SK-N-SH (cell line): ENCODE measurements at regions not wholly inside any gene's neighbourhood (a gene's known extent, or its start where the extent isn't known, plus 50 kb on each side); places are given as distances from the start of the nearest gene placed in this dataset.

Experiments used
- CTCF ChIA-PET: fragments of 300-600, 350-600 bp; formaldehyde crosslinking; extraction: SDS; loops from one replicate; lab custom pipeline; 2021; lab: Yijun Ruan, JAX
- POLR2A ChIA-PET: fragments of 350-600 bp; sonication (Branson Sonifier 250); formaldehyde crosslinking; extraction: SDS; loops from one replicate; lab custom pipeline; 2020; ENCODE audit warnings: antibody characterized with exemption, inconsistent platforms; lab: Yijun Ruan, JAX
- DNase-seq: peaks from one replicate; pipeline ENCODE4 v3.0.0; 2012
- H2AFZ ChIP-seq: fragments of 200-600 bp; sonication (generic); 2 replicates; pipeline ENCODE4 v1.8.1; 2016; ENCODE audit warnings: antibody characterized with exemption, mild to moderate bottlenecking, low read depth
- H3F3A ChIP-seq: fragments of 200-600 bp; sonication (generic); replicated peaks from 2 replicates; pipeline ENCODE3; 2016; ENCODE audit warnings: antibody characterized with exemption, mild to moderate bottlenecking; ENCODE audit not compliant: insufficient read depth
- H3K27ac ChIP-seq, 2 experiments: fragments of 200-500 bp in 1 of 2; fragments of 200-600 bp in 1 of 2; sonication (Bioruptor generic) in 1 of 2; sonication (generic), shearing (Covaris generic) in 1 of 2; 2 replicates each; pipeline versions ENCODE4 v1.5.1 to v1.6.1; 2014 to 2016; ENCODE audit warnings: low read depth in 2 of 2, inconsistent platforms in 1 of 2, low read length in 1 of 2, mild to moderate bottlenecking in 1 of 2, mixed read lengths in 1 of 2
- H3K27me3 ChIP-seq: fragments of 200-600 bp; sonication (generic), shearing (Covaris generic); 2 replicates; pipeline ENCODE4 v1.6.1; 2016; ENCODE audit warnings: mixed run types; ENCODE audit not compliant: insufficient read depth
- H3K36me3 ChIP-seq, 2 experiments: fragments of 200-500 bp in 1 of 2; fragments of 200-600 bp in 1 of 2; sonication (Bioruptor generic) in 1 of 2; sonication (generic) in 1 of 2; replicated peaks in 1 of 2; 2 replicates each; pipeline versions ENCODE3 to v1.5.1; 2014 to 2016; ENCODE audit warnings: low read length in 1 of 2, mild to moderate bottlenecking in 1 of 2; ENCODE audit not compliant: insufficient read depth in 2 of 2, control insufficient read depth in 1 of 2
- H3K4me1 ChIP-seq, 2 experiments: fragments of 200-500 bp in 1 of 2; fragments of 200-600 bp in 1 of 2; sonication (Bioruptor generic) in 1 of 2; sonication (generic), shearing (Covaris generic) in 1 of 2; 2 replicates each; pipeline versions ENCODE4 v1.5.1 to v1.6.1; 2014 to 2016; ENCODE audit warnings: low read depth in 1 of 2, low read length in 1 of 2, mixed run types in 1 of 2; ENCODE audit not compliant: insufficient read depth in 2 of 2, control insufficient read depth in 1 of 2
- H3K4me2 ChIP-seq: fragments of 200-600 bp; sonication (generic), shearing (Covaris generic); 2 replicates; pipeline ENCODE4 v1.6.1; 2017; ENCODE audit warnings: mixed run types
- H3K4me3 ChIP-seq, 2 experiments: fragments of 200-500 bp in 1 of 2; fragments of 200-600 bp in 1 of 2; sonication (Bioruptor generic) in 1 of 2; sonication (generic), shearing (Covaris generic) in 1 of 2; 2 replicates each; pipeline versions ENCODE4 v1.5.1 to v1.8.1; 2014 to 2016; ENCODE audit warnings: low read depth in 2 of 2, inconsistent platforms in 1 of 2, low read length in 1 of 2, mild to moderate bottlenecking in 1 of 2, mixed read lengths in 1 of 2, moderate library complexity in 1 of 2
- H3K79me2 ChIP-seq: fragments of 200-600 bp; sonication (generic); 2 replicates; pipeline ENCODE4 v1.8.1; 2017; ENCODE audit warnings: mild to moderate bottlenecking; ENCODE audit not compliant: insufficient read depth
- H3K9ac ChIP-seq: fragments of 200-600 bp; sonication (generic); 2 replicates; pipeline ENCODE4 v1.6.1; 2017; ENCODE audit warnings: mixed run types
- H3K9me2 ChIP-seq: fragments of 200-600 bp; sonication (generic); 2 replicates; pipeline ENCODE4 v1.6.1; 2017; ENCODE audit warnings: mixed run types
- H3K9me3 ChIP-seq: fragments of 200-600 bp; sonication (generic); 2 replicates; pipeline ENCODE4 v1.6.1; 2017; ENCODE audit warnings: mixed run types, mild to moderate bottlenecking, moderate library complexity
- H4K20me1 ChIP-seq: fragments of 200-600 bp; sonication (generic); 2 replicates; pipeline ENCODE4 v1.6.1; 2017; ENCODE audit warnings: mild to moderate bottlenecking, mixed run types; ENCODE audit not compliant: insufficient read depth
- CTCF ChIP-seq: fragments of 200-600 bp; sonication (generic); IDR thresholded peaks from 2 replicates; pipeline ENCODE4 v1.6.1; 2017; ENCODE audit warnings: antibody characterized with exemption, mild to moderate bottlenecking, moderate library complexity
- ELF1 ChIP-seq: IDR thresholded peaks from 2 replicates; pipeline ENCODE4 v1.4.0; 2012
- FOXJ3 ChIP-seq: sonication (generic); formaldehyde crosslinking; IDR thresholded peaks from 2 replicates; pipeline ENCODE4 v1.5.1; 2020; ENCODE audit warnings: mild to moderate bottlenecking, missing genetic modification reagents
- FOXM1 ChIP-seq: IDR thresholded peaks from 2 replicates; pipeline ENCODE4 v1.4.0; 2012; ENCODE audit warnings: low read depth, mild to moderate bottlenecking
- GATA2 ChIP-seq: sonication (generic); formaldehyde crosslinking; IDR thresholded peaks from 2 replicates; pipeline ENCODE4 v1.5.0; 2020; ENCODE audit warnings: mild to moderate bottlenecking, missing genetic modification reagents
- JUND ChIP-seq: IDR thresholded peaks from 2 replicates; pipeline ENCODE4 v1.4.0; 2012
- MEF2A ChIP-seq: IDR thresholded peaks from 2 replicates; pipeline ENCODE4 v1.4.0; 2012; ENCODE audit warnings: low read depth, borderline replicate concordance
- NFIC ChIP-seq: IDR thresholded peaks from 2 replicates; pipeline ENCODE4 v1.4.0; 2012; ENCODE audit warnings: borderline replicate concordance
- RAD21 ChIP-seq: IDR thresholded peaks from 2 replicates; pipeline ENCODE4 v1.6.1; 2012; ENCODE audit warnings: mild to moderate bottlenecking, low read length
- REST ChIP-seq: IDR thresholded peaks from 2 replicates; pipeline ENCODE4 v1.6.1; 2012; ENCODE audit warnings: mild to moderate bottlenecking, low read depth, low read length, moderate library complexity
- RXRA ChIP-seq: IDR thresholded peaks from 2 replicates; pipeline ENCODE4 v1.4.0; 2012; ENCODE audit warnings: low read depth, mild to moderate bottlenecking, borderline replicate concordance
- SMC3 ChIP-seq: IDR thresholded peaks from 2 replicates; pipeline ENCODE4 v1.6.1; 2012; ENCODE audit warnings: low read depth, low read length, improper control_type of control experiment
- TAF1 ChIP-seq: IDR thresholded peaks from 2 replicates; pipeline ENCODE4 v1.6.1; 2012; ENCODE audit warnings: low read depth, mild to moderate bottlenecking, low read length, moderate library complexity, borderline replicate concordance
- TCF12 ChIP-seq: IDR thresholded peaks from 2 replicates; pipeline ENCODE4 v1.4.0; 2012
- USF1 ChIP-seq: IDR thresholded peaks from 2 replicates; pipeline ENCODE4 v1.4.0; 2012; ENCODE audit warnings: low read depth, borderline replicate concordance
- USF2 ChIP-seq: fragments of 150-350 bp; IDR thresholded peaks from 2 replicates; pipeline ENCODE4 v1.6.1; 2017; ENCODE audit warnings: antibody characterized with exemption, low read length, low read depth, borderline replicate concordance
- ZBTB33 ChIP-seq: IDR thresholded peaks from 2 replicates; pipeline ENCODE4 v1.4.0; 2012; ENCODE audit warnings: low read depth, borderline replicate concordance
- WGBS: methylation state at CpG from one replicate; pipeline ENCODE4 v1.1.6; 2017; ENCODE audit warnings: low lambda C conversion rate; 5-methylcytosine and 5-hydroxymethylcytosine counted together

GRCh38 chrX:79300856-79301255 is 66.3 kb downstream of the ITM2A start:
- Histone ChIP-seq H2AFZ (no peak overlapping the region), H4K20me1 (no peaks in the 10 kb centered on the region), H3K4me1 (no peaks in the 10 kb centered on the region), H3K9me2 (no peaks in the 10 kb centered on the region), H3K4me3 (no peak overlapping the region), H3K9me3 (no peaks in the 10 kb centered on the region), H3F3A (no peaks in the 10 kb centered on the region), H3K27ac (no peak overlapping the region), H3K9ac (no peak overlapping the region), H3K4me2 (no peak overlapping the region), H3K27me3 (no peaks in the 10 kb centered on the region), H3K79me2 (no peaks in the 10 kb centered on the region), H3K36me3 (no peaks in the 10 kb centered on the region)
- no peak for TF ChIP-seq REST
- TF ChIP-seq ELF1, result no peak
- TF ChIP-seq MEF2A, result no peak
- TF ChIP-seq FOXJ3 (CRISPR knock-in tag), result no peak
- no peak for TF ChIP-seq USF1
- TF ChIP-seq TAF1, result no peak
- TF ChIP-seq GATA2 (CRISPR knock-in tag), result no peak
- no peak for TF ChIP-seq RAD21
- TF ChIP-seq JUND, result no peak
- TF ChIP-seq FOXM1, result no peak
- no peak for TF ChIP-seq ZBTB33
- no peak for TF ChIP-seq TCF12
- TF ChIP-seq USF2, result no peak
- TF ChIP-seq SMC3, result no peak
- no peak for TF ChIP-seq NFIC
- TF ChIP-seq RXRA, result no peak
- no peak for TF ChIP-seq CTCF
- 0% methylated on average over 2 of the region's 2 CpGs for WGBS
- ChIA-PET POLR2A (no interaction called here), CTCF (interaction anchor here (0.8 kb wide), 1 partner anchor 52 kb away, joined by 3 read pairs; no protein-coding TSS in a partner anchor)
- no peak for DNase-seq
